Gastroesophageal sphincter (tissue), 4 donors: ENCODE measurements at regions not wholly inside any gene's neighbourhood (a gene's known extent, or its start where the extent isn't known, plus 50 kb on each side); places are given as distances from the start of the nearest gene placed in this dataset.
A peak's percentile ranks its signal among the peaks of the same experiment; 100 is the strongest.

Source experiments
- ATAC-seq: fragments of 150-250 bp; one replicate; pipeline ENCODE4 v1.9.1; 2016; ENCODE audit warnings: mild to moderate bottlenecking, moderate library complexity
- H3K27ac ChIP-seq, 4 donors: fragments of 200-600 bp; sonication (generic) in 3 of 4; 1 replicate in 3 of 4; 2 replicates in 1 of 4; pipeline ENCODE4 v1.5.1; 2016 to 2019
- H3K27me3 ChIP-seq: fragments of 200-600 bp; sonication (generic); one replicate; pipeline ENCODE4 v1.5.1; 2019
- H3K36me3 ChIP-seq, 2 donors: fragments of 200-600 bp; sonication (generic); one replicate each; pipeline ENCODE4 v1.5.1; 2019; ENCODE audit warnings: control low read depth in 1 of 2
- H3K4me1 ChIP-seq, 3 donors: fragments of 200-600 bp; sonication (generic); 1 replicate in 2 of 3; 2 replicates in 1 of 3; pipeline ENCODE4 v1.5.1; 2016 to 2019; ENCODE audit warnings: control low read depth in 2 of 3
- H3K4me3 ChIP-seq, 2 donors: fragments of 200-600 bp; sonication (generic); one replicate each; pipeline ENCODE4 v1.5.1; 2019; ENCODE audit warnings: mild to moderate bottlenecking in 1 of 2, moderate library complexity in 1 of 2
- H3K9me3 ChIP-seq, 3 donors: fragments of 200-600 bp; sonication (generic); one replicate each; pipeline ENCODE4 v1.5.1; 2017 to 2019; ENCODE audit warnings: control low read depth in 2 of 3
- CTCF ChIP-seq, 4 experiments: fragments of 200-600 bp in 2 of 4; fragments of 450-650 bp in 2 of 4; sonication (generic) in 1 of 4; IDR thresholded peaks; one replicate each; pipeline ENCODE4 v1.5.1; 2017 to 2019; ENCODE audit warnings: antibody characterized with exemption in 4 of 4, mild to moderate bottlenecking in 2 of 4, moderate library complexity in 2 of 4
- EP300 ChIP-seq: sonication (generic); formaldehyde crosslinking; IDR thresholded peaks from one replicate; pipeline ENCODE4 v1.6.1; 2017; ENCODE audit warnings: antibody characterized with exemption, mild to moderate bottlenecking
- POLR2A ChIP-seq, 2 donors: fragments of 450-650 bp; IDR thresholded peaks; one replicate each; pipeline ENCODE4 v1.6.1; 2017; ENCODE audit warnings: antibody characterized with exemption in 2 of 2, mild to moderate bottlenecking in 2 of 2, moderate library complexity in 1 of 2
- POLR2AphosphoS5 ChIP-seq: sonication (generic); formaldehyde crosslinking; IDR thresholded peaks from one replicate; pipeline ENCODE4 v1.6.1; 2017; ENCODE audit warnings: antibody characterized with exemption
- WGBS, 2 donors: methylation state at CpG; one replicate each; pipeline ENCODE4 v1.1.5; 2018; ENCODE audit warnings: low coverage in 1 of 2; 5-methylcytosine and 5-hydroxymethylcytosine counted together

- no peak overlapping the region for H3K27ac ChIP-seq
- H3K36me3 ChIP-seq: no peaks in the 10 kb centered on the region
- no CpG with 5 or more reads among the region's 1 CpG for WGBS, 2 donors
- ATAC-seq: no peak
- H3K4me1 ChIP-seq: peaks cover 0 to 49% (median 15%) of the 10 kb centered on the region in 3 donors
- no peak overlapping the region for H3K4me3 ChIP-seq
- peaks cover under 1% of the 10 kb centered on the region for H3K27me3 ChIP-seq
- no peak for TF ChIP-seq POLR2AphosphoS5
- no peak for TF ChIP-seq CTCF (IDR thresholded peaks at IDR 0.05)
- no peak for TF ChIP-seq POLR2A (IDR thresholded peaks at IDR 0.05)
- TF ChIP-seq EP300: no peak
- H3K9me3 ChIP-seq: no peaks in the 10 kb centered on the region
These were observed 50.0 kb upstream of the LCTL start for GRCh38 chr15:66615846-66616245.

- H3K4me1 ChIP-seq: peaks cover 0 to 65% (median 27%) of the 10 kb centered on the region in 3 donors
These were observed 51.6 kb upstream of the LCTL start for GRCh38 chr15:66617137-66618090.

GRCh38 chr15:66619152-66619903, 53.5 kb upstream of the LCTL start:
- H3K4me1 ChIP-seq: peaks cover 0 to 59% (median 30%) of the 10 kb centered on the region in 3 donors
- peak; percentile 58 for ATAC-seq

More at GRCh38 chr15:66617137-66618090, 51.6 kb upstream of the LCTL start:
- TF ChIP-seq POLR2AphosphoS5 (peak; percentile 53), POLR2A (IDR thresholded peaks at IDR 0.05) (no peak), CTCF (IDR thresholded peaks at IDR 0.05) (no peak)
- peaks cover 16% of the 10 kb centered on the region for H3K27me3 ChIP-seq
- no peaks in the 10 kb centered on the region for H3K9me3 ChIP-seq
- H3K36me3 ChIP-seq: no peaks in the 10 kb centered on the region
- 7% methylated on average over 3 of the region's 15 CpGs; no CpG with 5 or more reads in 1 of the 2 donors for WGBS, 2 donors
- peak overlapping the region in 3 of 4 donors; percentile 74 to 82 (median 79) for H3K27ac ChIP-seq
- no peak overlapping the region for H3K4me3 ChIP-seq
- ATAC-seq: peak; percentile 81

GRCh38 chr15:66620341-66620740, 54.5 kb upstream of the LCTL start:
- Histone ChIP-seq H3K27ac (no peak overlapping the region), H3K36me3 (no peaks in the 10 kb centered on the region), H3K4me1 (peaks cover 0 to 59% (median 30%) of the 10 kb centered on the region in 3 donors), H3K9me3 (no peaks in the 10 kb centered on the region), H3K4me3 (no peak overlapping the region), H3K27me3 (peaks cover 20% of the 10 kb centered on the region)
- 61 to 86% methylated on average over 3 of the region's 3 CpGs for WGBS, 2 donors
- TF ChIP-seq CTCF (IDR thresholded peaks at IDR 0.05) (no peak), EP300 (no peak)
- ATAC-seq: no peak

More at GRCh38 chr15:66619152-66619903, 53.5 kb upstream of the LCTL start:
- Histone ChIP-seq H3K4me3 (no peak overlapping the region), H3K36me3 (no peaks in the 10 kb centered on the region), H3K27me3 (peaks cover 20% of the 10 kb centered on the region), H3K27ac (peak overlapping the region in 2 of 4 donors; percentile 79 to 82), H3K9me3 (no peaks in the 10 kb centered on the region)
- TF ChIP-seq EP300 (no peak), POLR2AphosphoS5 (no peak), CTCF (IDR thresholded peaks at IDR 0.05) (peak in 3 of 4 experiments; percentile 76 to 95 (median 85)), POLR2A (IDR thresholded peaks at IDR 0.05) (no peak)
- 30 to 80% methylated on average over 1 to 6 of the region's 17 CpGs for WGBS, 2 donors
